ENCODE measurements at regions not wholly inside any gene's neighbourhood (a gene's known extent, or its start where the extent isn't known, plus 50 kb on each side); places are given as distances from the start of the nearest gene placed in this dataset.
"Not testable (repeated sequence)": the region's sequence is repeated elsewhere in the genome, so short reads cannot be mapped to it uniquely, and the experiment has no call there.

DNA sequence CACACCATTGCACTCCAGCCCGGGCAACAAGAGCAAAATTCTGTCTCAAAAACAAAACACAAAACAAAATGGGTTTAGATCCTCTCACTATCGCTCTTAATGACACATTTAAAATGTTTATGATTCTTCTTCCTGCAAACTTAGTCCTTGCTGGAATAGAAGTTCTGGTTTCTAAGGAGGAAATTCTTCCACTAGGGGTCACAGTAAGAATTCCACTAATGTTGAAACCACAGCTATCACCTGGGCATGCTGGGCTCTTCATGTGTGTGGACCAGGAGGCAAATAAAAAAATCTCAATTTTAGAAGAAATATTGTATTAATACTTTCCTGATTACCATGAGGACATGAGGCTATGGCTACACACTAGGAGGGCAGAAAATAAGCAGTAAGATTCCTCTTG lies 915.8 kb downstream of the TYW1 start:
- no peaks in the 10 kb centered on the region for H3K9me3 ChIP-seq
- H3K27me3 ChIP-seq (replicated peaks in 1 of 2; ENCODE audit: control insufficient read depth in 2 of 2, extremely low read depth in 1 of 2, insufficient read depth in 2 of 2, low read length in 1 of 2), result no peaks in the 10 kb centered on the region
- H3K36me3 ChIP-seq (ENCODE audit: control insufficient read depth in 2 of 2, extremely low read depth in 1 of 2, insufficient read depth in 1 of 2, low read length in 1 of 2), result no peaks in the 10 kb centered on the region
- H3K36me3 Mint-ChIP-seq, result no peaks in the 10 kb centered on the region
- H3K27me3 Mint-ChIP-seq, result no peaks in the 10 kb centered on the region
- no CpG with 5 or more reads among the region's 2 CpGs for WGBS (ENCODE audit: insufficient coverage)
- no peaks in the 10 kb centered on the region for H3K4me1 ChIP-seq (ENCODE audit: control insufficient read depth in 1 of 2, extremely low read depth in 1 of 2, insufficient read depth in 2 of 2, low read length in 2 of 2)
- ChIA-PET POLR2A (no interaction called here), CTCF (no interaction called here)
- peaks cover 5 to 34% (median 18%) of the 10 kb centered on the region in 3 donors for H3K9me3 Mint-ChIP-seq
- no peak for DNase-seq
- no peak overlapping the region for H3K27ac ChIP-seq (ENCODE audit: low read length)
- no peak overlapping the region for H3K4me3 ChIP-seq (ENCODE audit: control insufficient read depth in 1 of 2, extremely low read depth in 1 of 2, low read length in 1 of 2)
- H3K4me3 Mint-ChIP-seq, result no peak overlapping the region
- H3K27ac Mint-ChIP-seq, result no peak overlapping the region
- H3K4me1 Mint-ChIP-seq, result no peaks in the 10 kb centered on the region
- ATAC-seq (replicated peaks in 1 of 4), result no peak

DNA sequence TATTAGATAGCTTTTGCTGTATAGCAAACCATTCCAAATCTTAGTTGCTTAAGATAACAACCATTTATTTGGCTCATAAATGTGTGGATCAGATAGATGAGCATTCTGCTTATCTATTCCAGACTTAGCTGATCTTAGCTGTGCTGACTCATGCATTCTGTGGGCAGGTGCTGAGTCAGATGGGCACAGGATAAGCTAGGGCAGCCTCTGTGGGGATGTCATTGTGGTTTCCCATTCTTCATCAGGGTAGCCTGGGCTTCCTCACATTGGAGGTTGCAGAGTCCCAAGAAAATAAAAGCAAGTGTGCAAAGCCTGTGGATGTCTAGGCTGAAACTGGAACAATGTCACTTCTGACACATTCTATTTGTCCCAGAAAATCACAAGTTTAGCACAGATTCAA lies 917.0 kb downstream of the TYW1 start:
- Histone ChIP-seq H3K27me3 (replicated peaks in 1 of 2; ENCODE audit: control insufficient read depth in 2 of 2, extremely low read depth in 1 of 2, insufficient read depth in 2 of 2, low read length in 1 of 2) (no peaks in the 10 kb centered on the region), H3K4me3 (ENCODE audit: control insufficient read depth in 1 of 2, extremely low read depth in 1 of 2, low read length in 1 of 2) (no peak overlapping the region), H3K4me1 (ENCODE audit: control insufficient read depth in 1 of 2, extremely low read depth in 1 of 2, insufficient read depth in 2 of 2, low read length in 2 of 2) (peaks cover 0 to 2% of the 10 kb centered on the region in 2 experiments), H3K9me3 (no peaks in the 10 kb centered on the region), H3K27ac (ENCODE audit: low read length) (no peak overlapping the region), H3K36me3 (ENCODE audit: control insufficient read depth in 2 of 2, extremely low read depth in 1 of 2, insufficient read depth in 1 of 2, low read length in 1 of 2) (no peaks in the 10 kb centered on the region)
- peaks cover 4% of the 10 kb centered on the region for H3K36me3 Mint-ChIP-seq
- peaks cover 0 to 6% (median 6%) of the 10 kb centered on the region in 3 donors for H3K4me1 Mint-ChIP-seq
- ChIA-PET CTCF (no interaction called here), POLR2A (no interaction called here)
- peaks cover 5 to 36% (median 25%) of the 10 kb centered on the region in 3 donors for H3K9me3 Mint-ChIP-seq
- no peak overlapping the region for H3K4me3 Mint-ChIP-seq
- no peak for DNase-seq
- no peak overlapping the region for H3K27ac Mint-ChIP-seq
- ATAC-seq (replicated peaks in 1 of 4), result no peak
- no peaks in the 10 kb centered on the region for H3K27me3 Mint-ChIP-seq

DNA sequence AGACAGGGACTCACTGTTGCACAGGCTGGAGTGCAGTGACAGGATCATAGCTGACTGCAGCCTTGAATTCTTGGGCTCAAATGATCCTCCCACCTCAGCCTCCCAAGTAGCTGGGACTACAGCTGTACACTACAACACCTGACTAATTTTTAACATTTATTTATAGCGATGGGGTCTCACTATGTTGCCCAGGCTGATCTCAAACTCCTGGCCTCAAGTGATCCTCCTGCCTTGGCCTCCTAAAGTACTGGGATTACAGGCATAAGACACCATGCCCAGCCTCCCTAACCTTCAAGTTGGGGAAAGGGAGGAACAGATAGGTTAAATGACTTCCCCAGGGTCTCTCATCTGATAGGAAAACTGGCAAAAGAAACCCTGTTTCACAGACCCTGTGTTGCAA lies 919.5 kb downstream of the TYW1 start:
- H3K4me3 Mint-ChIP-seq; H3K4me1 Mint-ChIP-seq; H3K27ac Mint-ChIP-seq; CTCF ChIA-PET; H3K4me1 ChIP-seq (ENCODE audit: control insufficient read depth in 1 of 2, extremely low read depth in 1 of 2, insufficient read depth in 2 of 2, low read length in 2 of 2); POLR2A ChIA-PET; H3K27ac ChIP-seq (ENCODE audit: low read length); DNase-seq; H3K36me3 ChIP-seq (ENCODE audit: control insufficient read depth in 2 of 2, extremely low read depth in 1 of 2, insufficient read depth in 1 of 2, low read length in 1 of 2); H3K4me3 ChIP-seq (ENCODE audit: control insufficient read depth in 1 of 2, extremely low read depth in 1 of 2, low read length in 1 of 2); ATAC-seq (replicated peaks in 1 of 4); H3K36me3 Mint-ChIP-seq; H3K9me3 ChIP-seq; H3K27me3 ChIP-seq (replicated peaks in 1 of 2; ENCODE audit: control insufficient read depth in 2 of 2, extremely low read depth in 1 of 2, insufficient read depth in 2 of 2, low read length in 1 of 2); H3K27me3 Mint-ChIP-seq: not testable (repeated sequence)
- no CpG with 5 or more reads among the region's 1 CpG for WGBS (ENCODE audit: insufficient coverage)
- H3K9me3 Mint-ChIP-seq, result peaks cover 5 to 41% (median 34%) of the 10 kb centered on the region in 3 donors

DNA sequence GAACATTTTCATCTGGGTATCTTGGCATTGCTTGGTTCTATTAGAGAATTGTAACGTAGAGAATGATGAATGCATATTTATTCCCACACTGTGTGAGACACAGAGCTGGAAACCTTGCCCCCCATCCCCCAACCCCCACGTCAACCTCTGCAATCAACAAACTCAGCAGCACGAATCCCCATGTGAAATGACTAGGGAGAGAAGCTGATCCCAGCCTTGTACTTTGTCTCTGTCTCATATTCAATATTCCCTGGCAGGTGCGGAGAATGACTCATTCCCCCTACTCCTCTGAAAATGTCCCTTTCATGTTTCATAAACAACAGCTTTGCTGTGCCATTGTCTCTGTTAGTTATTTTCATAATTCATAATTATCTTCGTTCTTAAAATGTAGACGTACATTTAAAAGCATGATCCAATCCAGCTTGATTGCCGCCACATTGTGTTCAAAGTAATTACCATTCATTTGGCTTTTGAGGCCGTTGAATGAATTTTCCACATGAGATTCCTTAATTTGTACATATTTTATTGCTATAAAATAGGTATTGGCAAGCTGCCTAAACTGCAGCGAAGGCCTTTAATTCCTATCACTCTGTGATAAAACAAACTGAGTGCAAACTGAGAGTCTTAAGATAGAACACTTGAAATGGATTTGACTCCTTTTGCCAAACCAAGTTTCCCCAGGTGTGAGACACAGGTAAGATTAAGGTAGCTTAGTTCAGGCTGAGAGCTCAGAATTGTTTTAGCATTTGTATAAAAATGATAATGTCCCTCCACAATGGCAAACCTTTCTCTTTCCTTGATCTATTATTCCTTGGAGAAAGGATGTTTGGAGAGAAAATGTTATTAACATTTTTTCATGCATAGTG lies 920.2 kb downstream of the TYW1 start:
- peaks cover 0 to 10% (median 9%) of the 10 kb centered on the region in 3 donors for H3K4me1 Mint-ChIP-seq
- H3K27ac Mint-ChIP-seq, result no peak overlapping the region
- Histone ChIP-seq H3K27ac (ENCODE audit: low read length) (no peak overlapping the region), H3K27me3 (replicated peaks in 1 of 2; ENCODE audit: control insufficient read depth in 2 of 2, extremely low read depth in 1 of 2, insufficient read depth in 2 of 2, low read length in 1 of 2) (no peaks in the 10 kb centered on the region), H3K4me1 (ENCODE audit: control insufficient read depth in 1 of 2, extremely low read depth in 1 of 2, insufficient read depth in 2 of 2, low read length in 2 of 2) (peaks cover 0 to 5% of the 10 kb centered on the region in 2 experiments), H3K4me3 (ENCODE audit: control insufficient read depth in 1 of 2, extremely low read depth in 1 of 2, low read length in 1 of 2) (no peak overlapping the region), H3K36me3 (ENCODE audit: control insufficient read depth in 2 of 2, extremely low read depth in 1 of 2, insufficient read depth in 1 of 2, low read length in 1 of 2) (no peaks in the 10 kb centered on the region), H3K9me3 (no peaks in the 10 kb centered on the region)
- H3K4me3 Mint-ChIP-seq, result no peak overlapping the region
- no peak for DNase-seq
- 100% methylated on average over 3 of the region's 9 CpGs for WGBS (ENCODE audit: insufficient coverage)
- H3K9me3 Mint-ChIP-seq, result peaks cover 4 to 45% (median 38%) of the 10 kb centered on the region in 3 donors
- no peak for ATAC-seq (replicated peaks in 1 of 4)
- ChIA-PET POLR2A (no interaction called here), CTCF (no interaction called here)
- no peaks in the 10 kb centered on the region for H3K27me3 Mint-ChIP-seq
- H3K36me3 Mint-ChIP-seq, result peaks cover 4% of the 10 kb centered on the region

DNA sequence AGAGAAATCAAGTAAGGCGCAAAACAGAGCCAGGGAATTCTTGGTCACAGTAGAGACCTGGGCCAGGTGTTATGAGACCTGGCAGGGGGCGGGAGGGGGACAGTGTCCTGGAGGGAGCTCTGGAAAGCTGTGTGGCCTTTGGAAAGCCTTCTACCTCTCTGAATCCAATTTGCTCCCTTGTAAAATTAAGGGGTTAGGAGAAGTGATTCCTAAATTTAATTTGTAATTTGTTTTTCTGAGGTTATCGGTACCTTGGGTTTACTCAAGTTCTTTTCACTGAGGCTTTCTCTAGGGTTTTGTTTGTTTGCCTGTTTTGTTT lies 920.8 kb downstream of the TYW1 start:
- DNase-seq, result no peak
- H3K27me3 Mint-ChIP-seq, result no peaks in the 10 kb centered on the region
- peaks cover 4 to 45% (median 37%) of the 10 kb centered on the region in 3 donors for H3K9me3 Mint-ChIP-seq
- ChIA-PET POLR2A (no interaction called here), CTCF (no interaction called here)
- WGBS (ENCODE audit: insufficient coverage), result 100% methylated on average over 1 of the region's 3 CpGs
- Histone ChIP-seq H3K27ac (ENCODE audit: low read length) (no peak overlapping the region), H3K36me3 (ENCODE audit: control insufficient read depth in 2 of 2, extremely low read depth in 1 of 2, insufficient read depth in 1 of 2, low read length in 1 of 2) (no peaks in the 10 kb centered on the region), H3K4me1 (ENCODE audit: control insufficient read depth in 1 of 2, extremely low read depth in 1 of 2, insufficient read depth in 2 of 2, low read length in 2 of 2) (peaks cover 0 to 5% of the 10 kb centered on the region in 2 experiments), H3K9me3 (no peaks in the 10 kb centered on the region), H3K27me3 (replicated peaks in 1 of 2; ENCODE audit: control insufficient read depth in 2 of 2, extremely low read depth in 1 of 2, insufficient read depth in 2 of 2, low read length in 1 of 2) (no peaks in the 10 kb centered on the region), H3K4me3 (ENCODE audit: control insufficient read depth in 1 of 2, extremely low read depth in 1 of 2, low read length in 1 of 2) (no peak overlapping the region)
- H3K4me1 Mint-ChIP-seq, result peaks cover 0 to 10% (median 9%) of the 10 kb centered on the region in 3 donors
- H3K4me3 Mint-ChIP-seq, result no peak overlapping the region
- no peak for ATAC-seq (replicated peaks in 1 of 4)
- H3K36me3 Mint-ChIP-seq, result peaks cover 4% of the 10 kb centered on the region
- H3K27ac Mint-ChIP-seq, result no peak overlapping the region

DNA sequence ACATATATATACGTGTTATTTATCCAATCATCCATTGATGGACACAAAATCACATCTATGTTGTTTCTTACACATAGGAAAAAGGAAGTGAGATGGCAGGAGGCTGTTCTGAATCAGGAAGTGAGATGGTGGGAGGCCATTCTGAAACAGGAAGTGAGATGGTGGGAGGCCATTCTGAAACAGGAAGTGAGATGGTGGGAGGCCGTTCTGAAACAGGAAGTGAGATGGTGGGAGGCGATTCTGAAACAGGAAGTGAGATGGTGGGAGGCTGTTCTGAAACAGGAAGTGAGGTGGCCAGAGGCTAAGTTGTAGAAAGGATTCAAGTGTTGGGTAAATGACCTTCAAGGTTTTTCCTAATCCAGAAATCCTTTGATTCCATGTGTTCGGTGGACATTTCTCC lies 921.5 kb downstream of the TYW1 start:
- no peak overlapping the region for H3K27ac Mint-ChIP-seq
- peaks cover 4 to 45% (median 35%) of the 10 kb centered on the region in 3 donors for H3K9me3 Mint-ChIP-seq
- H3K4me3 Mint-ChIP-seq, result peak overlapping the region in 1 of 3 donors; percentile 6
- peaks cover 0 to 10% (median 9%) of the 10 kb centered on the region in 3 donors for H3K4me1 Mint-ChIP-seq
- no peaks in the 10 kb centered on the region for H3K27me3 Mint-ChIP-seq
- Histone ChIP-seq H3K36me3 (ENCODE audit: control insufficient read depth in 2 of 2, extremely low read depth in 1 of 2, insufficient read depth in 1 of 2, low read length in 1 of 2) (no peaks in the 10 kb centered on the region), H3K9me3 (no peaks in the 10 kb centered on the region), H3K27me3 (replicated peaks in 1 of 2; ENCODE audit: control insufficient read depth in 2 of 2, extremely low read depth in 1 of 2, insufficient read depth in 2 of 2, low read length in 1 of 2) (no peaks in the 10 kb centered on the region), H3K4me1 (ENCODE audit: control insufficient read depth in 1 of 2, extremely low read depth in 1 of 2, insufficient read depth in 2 of 2, low read length in 2 of 2) (peaks cover 0 to 5% of the 10 kb centered on the region in 2 experiments), H3K4me3 (ENCODE audit: control insufficient read depth in 1 of 2, extremely low read depth in 1 of 2, low read length in 1 of 2) (no peak overlapping the region), H3K27ac (ENCODE audit: low read length) (no peak overlapping the region)
- CTCF ChIA-PET, result no interaction called here
- DNase-seq (peak in 6 of 35 experiments; percentile 2 to 25 (median 2)), ATAC-seq (replicated peaks in 1 of 4) (no peak)
- POLR2A ChIA-PET, result no interaction called here
- H3K36me3 Mint-ChIP-seq, result peaks cover 4% of the 10 kb centered on the region
- 0% methylated on average over 2 of the region's 4 CpGs for WGBS (ENCODE audit: insufficient coverage)
